ENCODE measurements at regions not wholly inside any gene's neighbourhood (a gene's known extent, or its start where the extent isn't known, plus 50 kb on each side); places are given as distances from the start of the nearest gene placed in this dataset.
"Not testable (repeated sequence)": the region's sequence is repeated elsewhere in the genome, so short reads cannot be mapped to it uniquely, and the experiment has no call there.

GRCh38 chr1:193884848-193885558 lies 698.6 kb upstream of the B3GALT2 start:
- no TSS peak for BruUV-seq (replicated peaks)
- Histone ChIP-seq H3K27me3 (replicated peaks; ENCODE audit: control insufficient read depth, insufficient read depth, low read length) (no peaks in the 10 kb centered on the region), H3K4me1 (no peaks in the 10 kb centered on the region), H3K9me3 (no peaks in the 10 kb centered on the region), H3K36me3 (ENCODE audit: control insufficient read depth, insufficient read depth, low read length) (no peaks in the 10 kb centered on the region), H3K4me3 (ENCODE audit: low read depth, low read length) (no peak overlapping the region)
- Mint-ChIP-seq H3K9me3 (ENCODE audit: unreplicated experiment) (no peaks in the 10 kb centered on the region), H3K4me3 (ENCODE audit: unreplicated experiment) (no peak overlapping the region), H3K27ac (ENCODE audit: unreplicated experiment) (no peak overlapping the region), H3K4me1 (ENCODE audit: low read depth, unreplicated experiment) (no peaks in the 10 kb centered on the region), H3K27me3 (ENCODE audit: insufficient read depth, unreplicated experiment) (no peaks in the 10 kb centered on the region), H3K36me3 (ENCODE audit: insufficient read depth, unreplicated experiment) (no peaks in the 10 kb centered on the region)
- intact Hi-C loops (cut with micrococcal nuclease; ENCODE audit: unreplicated experiment), result no loop called here
- DNase-seq, result peak; percentile 5 to 34
- ChIA-PET CTCF (no interaction called here), POLR2A (no interaction called here)
- TF ChIP-seq CTCF (IDR thresholded peaks at IDR 0.05; ENCODE audit: insufficient read depth in 1 of 2, low read depth in 1 of 2, low read length in 1 of 2, severe bottlenecking in 1 of 2, unreplicated experiment in 1 of 2), result peak in 1 of 2 experiments; percentile 5

- H3K27ac Mint-ChIP-seq (ENCODE audit: unreplicated experiment); BruUV-seq (replicated peaks); H3K4me3 ChIP-seq (ENCODE audit: low read depth, low read length); H3K36me3 Mint-ChIP-seq (ENCODE audit: insufficient read depth, unreplicated experiment); H3K4me3 Mint-ChIP-seq (ENCODE audit: unreplicated experiment); CTCF ChIA-PET; H3K4me1 ChIP-seq; H3K27me3 ChIP-seq (replicated peaks; ENCODE audit: control insufficient read depth, insufficient read depth, low read length); H3K27me3 Mint-ChIP-seq (ENCODE audit: insufficient read depth, unreplicated experiment); intact Hi-C loops (cut with micrococcal nuclease; ENCODE audit: unreplicated experiment); H3K9me3 ChIP-seq; POLR2A ChIA-PET; H3K36me3 ChIP-seq (ENCODE audit: control insufficient read depth, insufficient read depth, low read length); DNase-seq; H3K4me1 Mint-ChIP-seq (ENCODE audit: low read depth, unreplicated experiment): not testable (repeated sequence)
- H3K9me3 Mint-ChIP-seq (ENCODE audit: unreplicated experiment), result peaks cover 11% of the 10 kb centered on the region
These were observed 691.5 kb upstream of the B3GALT2 start for GRCh38 chr1:193877920-193878319.

GRCh38 chr1:193868425-193868824 lies 682.0 kb upstream of the B3GALT2 start:
- Histone ChIP-seq H3K9me3 (no peaks in the 10 kb centered on the region), H3K27me3 (replicated peaks; ENCODE audit: control insufficient read depth, insufficient read depth, low read length) (no peaks in the 10 kb centered on the region), H3K4me3 (ENCODE audit: low read depth, low read length) (no peak overlapping the region), H3K4me1 (no peaks in the 10 kb centered on the region), H3K36me3 (ENCODE audit: control insufficient read depth, insufficient read depth, low read length) (no peaks in the 10 kb centered on the region)
- Mint-ChIP-seq H3K9me3 (ENCODE audit: unreplicated experiment) (no peaks in the 10 kb centered on the region), H3K36me3 (ENCODE audit: insufficient read depth, unreplicated experiment) (no peaks in the 10 kb centered on the region), H3K4me3 (ENCODE audit: unreplicated experiment) (no peak overlapping the region), H3K27ac (ENCODE audit: unreplicated experiment) (no peak overlapping the region), H3K4me1 (ENCODE audit: low read depth, unreplicated experiment) (no peaks in the 10 kb centered on the region), H3K27me3 (ENCODE audit: insufficient read depth, unreplicated experiment) (no peaks in the 10 kb centered on the region)
- DNase-seq, result no peak
- no TSS peak for BruUV-seq (replicated peaks)
- POLR2A ChIA-PET, result no interaction called here
- intact Hi-C loops (cut with micrococcal nuclease; ENCODE audit: unreplicated experiment), result no loop called here
- no peak for TF ChIP-seq CTCF (IDR thresholded peaks at IDR 0.05; ENCODE audit: insufficient read depth in 1 of 2, low read depth in 1 of 2, low read length in 1 of 2, severe bottlenecking in 1 of 2, unreplicated experiment in 1 of 2)
- CTCF ChIA-PET, result no interaction called here

- CTCF ChIA-PET, result no interaction called here
- no peaks in the 10 kb centered on the region for H3K9me3 Mint-ChIP-seq (ENCODE audit: unreplicated experiment)
These were observed 669.8 kb upstream of the B3GALT2 start for GRCh38 chr1:193856261-193856660.

More at GRCh38 chr1:193856261-193856660, 669.8 kb upstream of the B3GALT2 start:
- no TSS peak for BruUV-seq (replicated peaks)
- no peaks in the 10 kb centered on the region for H3K36me3 Mint-ChIP-seq (ENCODE audit: insufficient read depth, unreplicated experiment)
- no peak overlapping the region for H3K4me3 Mint-ChIP-seq (ENCODE audit: unreplicated experiment)
- H3K9me3 ChIP-seq, result no peaks in the 10 kb centered on the region
- H3K27me3 Mint-ChIP-seq (ENCODE audit: insufficient read depth, unreplicated experiment), result peaks cover 2% of the 10 kb centered on the region
- no peaks in the 10 kb centered on the region for H3K4me1 ChIP-seq
- no peaks in the 10 kb centered on the region for H3K4me1 Mint-ChIP-seq (ENCODE audit: low read depth, unreplicated experiment)
- no peaks in the 10 kb centered on the region for H3K27me3 ChIP-seq (replicated peaks; ENCODE audit: control insufficient read depth, insufficient read depth, low read length)
- TF ChIP-seq CTCF (IDR thresholded peaks at IDR 0.05; ENCODE audit: insufficient read depth in 1 of 2, low read depth in 1 of 2, low read length in 1 of 2, severe bottlenecking in 1 of 2, unreplicated experiment in 1 of 2), result no peak
- H3K36me3 ChIP-seq (ENCODE audit: control insufficient read depth, insufficient read depth, low read length), result no peaks in the 10 kb centered on the region
- H3K4me3 ChIP-seq (ENCODE audit: low read depth, low read length), result no peak overlapping the region
- POLR2A ChIA-PET, result no interaction called here
- no peak for DNase-seq
- H3K27ac Mint-ChIP-seq (ENCODE audit: unreplicated experiment), result no peak overlapping the region
- intact Hi-C loops (cut with micrococcal nuclease; ENCODE audit: unreplicated experiment), result no loop called here
